Osteoblast (primary cell): ENCODE measurements at regions not wholly inside any gene's neighbourhood (a gene's known extent, or its start where the extent isn't known, plus 50 kb on each side); places are given as distances from the start of the nearest gene placed in this dataset.

ENCODE experiments used
- DNase-seq: peaks from one replicate; pipeline ENCODE4 v3.0.0; 2011; ENCODE audit warnings: low spot score, mixed read lengths; ENCODE audit not compliant: insufficient read length; ENCODE audit errors: missing footprints
- H2AFZ ChIP-seq: 2 replicates; pipeline ENCODE4 v1.6.0; 2011; ENCODE audit warnings: mild to moderate bottlenecking, low read length
- H3K27ac ChIP-seq: 2 replicates; pipeline ENCODE4 v1.5.1; 2011; ENCODE audit warnings: mild to moderate bottlenecking, low read depth, low read length, moderate library complexity
- H3K27me3 ChIP-seq: 2 replicates; pipeline ENCODE4 v1.6.0; 2012; ENCODE audit warnings: mild to moderate bottlenecking, control low read depth, inconsistent platforms, low read length, moderate library complexity; ENCODE audit not compliant: insufficient read depth
- H3K36me3 ChIP-seq: 2 replicates; pipeline ENCODE4 v1.5.1; 2011; ENCODE audit warnings: mild to moderate bottlenecking, low read length, control low read depth, moderate library complexity; ENCODE audit not compliant: insufficient read depth
- H3K4me1 ChIP-seq: 2 replicates; pipeline ENCODE4 v1.5.1; 2011; ENCODE audit warnings: mild to moderate bottlenecking, low read length, control low read depth, moderate library complexity; ENCODE audit not compliant: insufficient read depth
- H3K4me2 ChIP-seq: 2 replicates; pipeline ENCODE4 v1.6.0; 2011; ENCODE audit warnings: mild to moderate bottlenecking, low read length; ENCODE audit not compliant: insufficient read depth
- H3K4me3 ChIP-seq: fragments of 200-600 bp; sonication (generic); 3 replicates; pipeline ENCODE4 v1.5.1; 2012; ENCODE audit warnings: mild to moderate bottlenecking, low read length, inconsistent platforms; ENCODE audit not compliant: insufficient read depth
- H3K79me2 ChIP-seq: 2 replicates; pipeline ENCODE4 v1.6.0; 2012; ENCODE audit warnings: mild to moderate bottlenecking, low read length, control low read depth, inconsistent platforms; ENCODE audit not compliant: insufficient read depth
- H3K9me3 ChIP-seq: 2 replicates; pipeline ENCODE4 v1.5.1; 2011; ENCODE audit warnings: low read depth, low read length, control low read depth
- H4K20me1 ChIP-seq: 2 replicates; pipeline ENCODE4 v1.6.0; 2012; ENCODE audit warnings: mild to moderate bottlenecking, low read length, control low read depth; ENCODE audit not compliant: insufficient read depth
- TF ChIP-seq, protein P1 (sequence below): IDR thresholded peaks from 2 replicates; pipeline ENCODE4 v1.5.1; 2011; ENCODE audit warnings: mild to moderate bottlenecking, low read depth, low read length, moderate library complexity; ENCODE audit errors: extremely low read depth

DNA sequence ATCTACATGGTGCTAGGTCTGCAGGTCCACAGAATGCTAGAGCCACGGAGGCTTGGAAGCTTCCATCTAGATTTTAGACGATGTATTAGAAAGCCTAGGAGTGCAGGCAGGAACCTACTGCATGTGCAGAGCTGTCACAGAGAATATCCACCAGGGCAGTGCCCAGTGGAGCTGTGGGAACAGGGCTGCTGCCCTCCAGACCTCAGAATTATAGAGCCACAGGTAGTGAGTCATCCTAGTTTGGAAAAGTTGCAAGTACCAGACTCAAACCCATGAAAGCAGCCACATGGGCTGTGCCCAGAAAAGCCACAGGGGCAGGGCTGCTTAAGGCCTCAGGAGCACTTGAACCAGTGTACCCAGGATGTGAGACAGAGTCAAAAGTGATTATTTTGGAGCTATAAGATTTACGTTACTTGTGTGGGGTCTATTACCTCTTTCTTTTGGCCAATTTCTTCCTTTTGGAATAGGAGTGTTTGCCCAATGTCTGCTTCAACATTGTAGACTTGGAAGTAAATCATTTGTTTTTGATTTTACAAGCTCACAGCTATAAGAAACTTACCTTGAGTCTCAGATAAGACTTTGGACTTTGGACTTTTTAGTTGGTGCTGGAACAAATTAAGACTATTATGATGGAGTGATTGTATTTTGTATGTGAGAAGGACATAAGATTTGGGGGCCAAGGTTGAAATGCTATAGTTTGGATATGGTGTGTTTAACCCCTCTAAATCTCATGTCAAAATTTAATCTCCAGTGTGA lies 143.5 kb upstream of the CHRDL1 start:
- no peak overlapping the region for H3K27ac ChIP-seq
- no peaks in the 10 kb centered on the region for H3K4me1 ChIP-seq
- no peaks in the 10 kb centered on the region for H3K9me3 ChIP-seq
- no peak overlapping the region for H3K4me2 ChIP-seq
- DNase-seq, result no peak
- H3K79me2 ChIP-seq, result no peaks in the 10 kb centered on the region
- H3K4me3 ChIP-seq, result no peak overlapping the region
- H3K27me3 ChIP-seq, result peaks cover 25% of the 10 kb centered on the region
- no peak overlapping the region for H2AFZ ChIP-seq
- no peaks in the 10 kb centered on the region for H4K20me1 ChIP-seq
- H3K36me3 ChIP-seq, result no peaks in the 10 kb centered on the region
- TF ChIP-seq, protein P1, sequence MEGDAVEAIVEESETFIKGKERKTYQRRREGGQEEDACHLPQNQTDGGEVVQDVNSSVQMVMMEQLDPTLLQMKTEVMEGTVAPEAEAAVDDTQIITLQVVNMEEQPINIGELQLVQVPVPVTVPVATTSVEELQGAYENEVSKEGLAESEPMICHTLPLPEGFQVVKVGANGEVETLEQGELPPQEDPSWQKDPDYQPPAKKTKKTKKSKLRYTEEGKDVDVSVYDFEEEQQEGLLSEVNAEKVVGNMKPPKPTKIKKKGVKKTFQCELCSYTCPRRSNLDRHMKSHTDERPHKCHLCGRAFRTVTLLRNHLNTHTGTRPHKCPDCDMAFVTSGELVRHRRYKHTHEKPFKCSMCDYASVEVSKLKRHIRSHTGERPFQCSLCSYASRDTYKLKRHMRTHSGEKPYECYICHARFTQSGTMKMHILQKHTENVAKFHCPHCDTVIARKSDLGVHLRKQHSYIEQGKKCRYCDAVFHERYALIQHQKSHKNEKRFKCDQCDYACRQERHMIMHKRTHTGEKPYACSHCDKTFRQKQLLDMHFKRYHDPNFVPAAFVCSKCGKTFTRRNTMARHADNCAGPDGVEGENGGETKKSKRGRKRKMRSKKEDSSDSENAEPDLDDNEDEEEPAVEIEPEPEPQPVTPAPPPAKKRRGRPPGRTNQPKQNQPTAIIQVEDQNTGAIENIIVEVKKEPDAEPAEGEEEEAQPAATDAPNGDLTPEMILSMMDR, result no peak

DNA sequence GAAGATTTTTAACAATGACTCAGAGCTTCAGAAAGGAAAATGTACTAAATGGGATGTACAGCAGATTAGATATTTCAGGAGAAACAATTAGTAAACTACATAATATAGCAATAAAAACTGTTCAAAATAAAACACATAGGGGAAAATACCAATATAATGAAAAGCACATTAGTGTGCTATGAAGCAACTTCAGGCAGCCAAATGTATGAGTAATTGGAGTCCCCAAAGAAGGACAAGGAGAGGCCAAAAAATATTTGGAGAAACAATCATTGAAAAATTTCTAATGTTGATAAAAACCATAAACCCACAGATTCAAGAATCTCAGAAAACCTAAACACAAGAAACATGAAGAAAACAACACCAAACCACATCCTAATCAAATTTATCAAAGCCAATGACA lies 129.3 kb upstream of the CHRDL1 start:
- Histone ChIP-seq H3K36me3 (no peaks in the 10 kb centered on the region), H3K27ac (no peak overlapping the region)

DNA sequence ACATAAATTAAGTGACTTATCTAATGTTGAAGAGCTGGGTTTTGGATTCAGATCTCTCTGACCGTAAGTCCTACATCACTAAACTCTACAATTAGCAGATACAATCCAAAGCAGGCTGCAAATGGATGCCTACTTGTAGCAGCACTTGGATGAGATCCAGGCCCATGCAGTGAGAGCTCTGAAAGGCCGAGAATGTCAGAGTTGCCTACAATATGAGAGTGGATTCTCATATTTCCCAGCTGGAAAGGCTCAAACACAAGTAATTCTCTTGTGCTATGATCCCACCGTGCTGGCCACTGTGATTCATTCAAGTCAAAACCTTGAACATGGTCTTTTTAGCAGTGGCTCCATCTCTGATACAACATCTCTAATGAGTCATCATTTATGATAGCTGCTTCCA lies 125.4 kb upstream of the CHRDL1 start:
- Histone ChIP-seq H4K20me1 (no peaks in the 10 kb centered on the region), H3K27ac (no peak overlapping the region), H3K4me3 (no peak overlapping the region), H3K9me3 (no peaks in the 10 kb centered on the region), H3K4me2 (no peak overlapping the region), H3K4me1 (no peaks in the 10 kb centered on the region), H3K79me2 (no peaks in the 10 kb centered on the region), H2AFZ (no peak overlapping the region), H3K27me3 (no peaks in the 10 kb centered on the region), H3K36me3 (no peaks in the 10 kb centered on the region)
- TF ChIP-seq, protein P1, result no peak
- no peak for DNase-seq

More for the DNA sequence above, 129.3 kb upstream of the CHRDL1 start:
- H4K20me1 ChIP-seq, result no peaks in the 10 kb centered on the region
- no peak overlapping the region for H3K4me3 ChIP-seq
- H3K79me2 ChIP-seq, result no peaks in the 10 kb centered on the region
- peaks cover 4% of the 10 kb centered on the region for H3K27me3 ChIP-seq
- TF ChIP-seq, protein P1, result no peak
- H3K9me3 ChIP-seq, result no peaks in the 10 kb centered on the region
- H3K4me1 ChIP-seq, result no peaks in the 10 kb centered on the region
- H2AFZ ChIP-seq, result no peak overlapping the region
- no peak for DNase-seq
- H3K4me2 ChIP-seq, result no peak overlapping the region

DNA sequence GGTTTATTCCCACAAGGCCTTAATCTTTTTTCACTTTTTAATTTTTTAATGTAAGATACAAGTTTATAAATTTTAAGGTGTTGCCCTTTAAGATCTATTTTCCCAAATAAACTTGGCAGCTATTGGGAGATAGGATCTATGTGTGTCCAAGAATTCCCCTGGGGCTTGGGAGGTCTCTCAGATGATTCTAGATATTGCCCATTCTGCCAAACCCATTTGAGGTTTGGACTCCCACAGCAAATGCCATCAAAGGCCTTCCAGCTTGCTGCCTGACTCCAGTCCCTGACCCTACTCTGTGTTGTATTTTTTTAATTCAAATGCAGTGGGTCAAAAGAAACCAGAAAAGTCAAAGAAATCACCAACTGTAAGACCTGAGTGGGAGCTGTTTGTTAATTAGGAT lies 120.0 kb upstream of the CHRDL1 start:
- H3K4me1 ChIP-seq, result no peaks in the 10 kb centered on the region
- peaks cover 8% of the 10 kb centered on the region for H3K27me3 ChIP-seq
- H3K4me2 ChIP-seq, result no peak overlapping the region
- no peaks in the 10 kb centered on the region for H3K36me3 ChIP-seq
- H3K27ac ChIP-seq, result no peak overlapping the region
- no peak overlapping the region for H2AFZ ChIP-seq
- no peaks in the 10 kb centered on the region for H3K79me2 ChIP-seq
- no peak overlapping the region for H3K4me3 ChIP-seq
- TF ChIP-seq, protein P1, result no peak
- no peaks in the 10 kb centered on the region for H4K20me1 ChIP-seq
- DNase-seq, result no peak
- no peaks in the 10 kb centered on the region for H3K9me3 ChIP-seq
